Stimulated activated CD4-positive, alpha-beta T cell treated with anti-CD3 and anti-CD28 coated beads, Interleukin-12 subunit alpha, Interleukin-12 subunit beta, amount 100 ng/mL, for 48 hours (primary cell): ENCODE measurements at regions not wholly inside any gene's neighbourhood (a gene's known extent, or its start where the extent isn't known, plus 50 kb on each side); places are given as distances from the start of the nearest gene placed in this dataset.
A peak's percentile ranks its signal among the peaks of the same experiment; 100 is the strongest.

ENCODE experiments used
- DNase-seq, 3 donors: peaks; one replicate each; pipeline ENCODE4 v3.0.0-alpha.2; 2020; ENCODE audit warnings: low read depth in 2 of 3, low spot score in 1 of 3

GRCh38 chr3:130259166-130259874, 86.2 kb upstream of the COL6A5 start:
- peak in 1 of 3 donors; percentile 1 for DNase-seq

- no peak for DNase-seq
These were observed 84.6 kb upstream of the COL6A5 start for GRCh38 chr3:130260918-130261317.

GRCh38 chr3:130263708-130264107, 81.8 kb upstream of the COL6A5 start:
- no peak for DNase-seq

- no peak for DNase-seq
These were observed 78.7 kb upstream of the COL6A5 start for GRCh38 chr3:130266817-130267216.

- no peak for DNase-seq
These were observed 69.2 kb upstream of the COL6A5 start for GRCh38 chr3:130276203-130276803.

- DNase-seq = no peak
These were observed 56.8 kb upstream of the COL6A5 start for GRCh38 chr3:130288670-130289069.

GRCh38 chr3:130291148-130291547, 54.3 kb upstream of the COL6A5 start:
- no peak for DNase-seq

- no peak for DNase-seq
These were observed 52.2 kb upstream of the COL6A5 start for GRCh38 chr3:130293247-130293646.
